GM12892 (cell line): ENCODE measurements at regions not wholly inside any gene's neighbourhood (a gene's known extent, or its start where the extent isn't known, plus 50 kb on each side); places are given as distances from the start of the nearest gene placed in this dataset.
"Not testable (repeated sequence)": the region's sequence is repeated elsewhere in the genome, so short reads cannot be mapped to it uniquely, and the experiment has no call there.

Experiments used
- DNase-seq: peaks from one replicate; pipeline ENCODE4 v3.0.0; 2011; ENCODE audit not compliant: insufficient read length
- FAIRE-seq: peaks from 2 replicates; lab custom pipeline; 2011; peaks lifted over from hg19 to GRCh38; lab: Jason Lieb, UNC
- POLR2A ChIP-seq: IDR thresholded peaks from 2 replicates; pipeline ENCODE4 v1.6.1; 2011; ENCODE audit warnings: low read depth, low read length, control low read depth
- POLR2AphosphoS5 ChIP-seq: IDR thresholded peaks from 2 replicates; pipeline ENCODE4 v1.6.1; 2011; ENCODE audit warnings: low read depth, low read length, control low read depth
- TAF1 ChIP-seq: IDR thresholded peaks from 2 replicates; pipeline ENCODE4 v1.6.1; 2011; ENCODE audit warnings: low read depth, mild to moderate bottlenecking, control low read depth, low read length, borderline replicate concordance

GRCh38 chr20:4480104-4480503 is 206.2 kb upstream of the PRNP start:
- TF ChIP-seq TAF1 (no peak), POLR2AphosphoS5 (no peak), POLR2A (no peak)
- DNase-seq: no peak
- no peak for FAIRE-seq

- DNase-seq (no peak), FAIRE-seq (no peak)
- no peak for TF ChIP-seq POLR2A
- TF ChIP-seq POLR2AphosphoS5: no peak
- TF ChIP-seq TAF1: no peak
Observed at GRCh38 chr20:4476903-4477500, 209.3 kb upstream of the PRNP start.

GRCh38 chr20:4472906-4473305 is 213.3 kb upstream of the PRNP start:
- DNase-seq: no peak
- FAIRE-seq: no peak
- TF ChIP-seq POLR2A: no peak
- no peak for TF ChIP-seq POLR2AphosphoS5
- TF ChIP-seq TAF1: no peak

GRCh38 chr20:4471221-4471620 is 215.0 kb upstream of the PRNP start:
- no peak for TF ChIP-seq POLR2AphosphoS5
- TF ChIP-seq POLR2A: no peak
- TF ChIP-seq TAF1: no peak
- DNase-seq (no peak), FAIRE-seq (no peak)

- TF ChIP-seq TAF1: no peak
- no peak for TF ChIP-seq POLR2AphosphoS5
- no peak for TF ChIP-seq POLR2A
- no peak for DNase-seq
- no peak for FAIRE-seq
Observed at GRCh38 chr20:4470375-4470774, 215.9 kb upstream of the PRNP start.

GRCh38 chr20:4469910-4470309 is 216.3 kb upstream of the PRNP start:
- DNase-seq (no peak), FAIRE-seq (no peak)
- TF ChIP-seq POLR2AphosphoS5: no peak
- TF ChIP-seq TAF1: no peak
- no peak for TF ChIP-seq POLR2A

DNA sequence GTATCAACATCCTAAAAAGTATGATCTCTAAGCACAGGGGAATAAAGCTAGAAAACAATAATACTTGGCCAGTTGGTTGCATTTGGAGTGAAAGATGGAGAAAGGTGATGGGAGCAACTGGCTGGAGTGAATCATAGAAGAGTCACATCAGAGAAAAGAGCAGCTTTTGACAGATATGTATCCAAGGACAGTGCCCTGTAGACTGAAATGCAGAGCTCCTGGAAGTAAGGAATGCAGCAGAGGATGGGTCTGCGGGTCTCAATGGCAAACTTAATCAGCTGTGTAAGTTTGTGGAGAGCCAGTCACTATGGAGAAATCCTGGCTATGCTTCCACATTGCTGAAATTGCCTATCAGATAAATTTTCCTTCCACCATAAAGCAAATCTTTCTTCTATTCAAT is 218.1 kb upstream of the PRNP start:
- no peak for TF ChIP-seq POLR2A
- TF ChIP-seq POLR2AphosphoS5: no peak
- no peak for TF ChIP-seq TAF1
- FAIRE-seq (no peak), DNase-seq (no peak)

DNA sequence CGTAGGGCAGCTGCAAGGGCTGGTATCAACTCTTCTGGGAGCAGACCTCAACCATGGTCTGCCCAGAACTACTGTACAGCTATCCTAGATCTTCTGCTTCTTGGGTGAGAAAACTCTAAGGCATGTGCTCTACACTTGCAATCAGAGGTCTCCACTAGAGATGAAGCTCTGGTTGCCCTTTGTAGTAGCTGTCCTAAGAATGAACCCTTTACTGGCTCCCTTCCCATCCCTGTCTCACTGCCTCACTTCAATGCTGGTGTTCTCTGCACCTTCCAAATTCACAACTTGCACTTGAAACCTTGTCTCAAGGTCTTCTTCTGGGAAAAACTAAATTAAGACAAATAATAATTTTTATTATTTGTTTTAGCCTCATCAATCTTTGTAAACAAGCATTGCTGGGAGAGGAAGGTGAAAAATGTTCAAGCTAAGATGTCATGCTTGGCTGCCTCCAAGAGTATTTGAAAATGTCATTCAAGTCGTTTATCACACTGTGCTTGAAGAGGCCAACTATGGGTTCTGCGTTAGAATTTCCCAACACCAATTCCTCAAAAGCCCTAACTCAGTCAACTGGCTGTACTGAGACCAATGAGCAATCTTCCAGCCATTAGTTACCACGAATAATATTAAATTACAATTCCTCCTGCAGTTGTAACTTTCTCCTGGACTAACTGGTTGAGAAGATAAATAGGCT is 216.9 kb upstream of the ADRA1D start:
- TF ChIP-seq POLR2AphosphoS5 (no peak), POLR2A (no peak), TAF1 (no peak)
- DNase-seq (no peak), FAIRE-seq (no peak)

GRCh38 chr20:4465212-4465611 is 216.1 kb upstream of the ADRA1D start:
- no peak for TF ChIP-seq POLR2AphosphoS5
- TF ChIP-seq POLR2A: no peak
- no peak for TF ChIP-seq TAF1
- no peak for FAIRE-seq
- DNase-seq: no peak

- not testable (repeated sequence) for DNase-seq, FAIRE-seq
Observed at GRCh38 chr20:4462801-4463200, 213.7 kb upstream of the ADRA1D start.

DNA sequence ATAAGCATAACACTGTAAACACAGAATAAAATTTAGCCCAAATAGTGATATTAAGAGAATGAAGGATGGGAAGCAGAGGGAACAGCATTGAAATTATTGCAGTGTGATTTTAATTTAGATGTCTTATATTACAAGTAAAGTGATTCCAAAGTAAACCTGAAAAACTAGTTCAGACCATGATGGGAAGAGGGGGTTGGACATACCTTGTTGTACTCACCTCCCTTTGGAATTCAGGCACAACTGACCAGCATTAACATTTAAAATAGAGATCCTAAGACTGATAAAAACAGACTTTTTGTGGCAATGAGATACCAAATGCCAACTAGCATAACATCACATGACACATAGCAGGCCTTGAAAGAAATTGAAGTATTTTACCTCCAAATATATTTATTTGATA is 210.0 kb upstream of the ADRA1D start:
- FAIRE-seq: no peak

GRCh38 chr20:4457566-4458543 is 208.8 kb upstream of the ADRA1D start:
- FAIRE-seq (no peak), DNase-seq (no peak)
- TF ChIP-seq TAF1: no peak
- no peak for TF ChIP-seq POLR2AphosphoS5
- no peak for TF ChIP-seq POLR2A

More for the DNA sequence above, 210.0 kb upstream of the ADRA1D start:
- no peak for DNase-seq
- TF ChIP-seq TAF1: no peak
